ENCODE measurements at regions not wholly inside any gene's neighbourhood (a gene's known extent, or its start where the extent isn't known, plus 50 kb on each side); places are given as distances from the start of the nearest gene placed in this dataset.

DNA sequence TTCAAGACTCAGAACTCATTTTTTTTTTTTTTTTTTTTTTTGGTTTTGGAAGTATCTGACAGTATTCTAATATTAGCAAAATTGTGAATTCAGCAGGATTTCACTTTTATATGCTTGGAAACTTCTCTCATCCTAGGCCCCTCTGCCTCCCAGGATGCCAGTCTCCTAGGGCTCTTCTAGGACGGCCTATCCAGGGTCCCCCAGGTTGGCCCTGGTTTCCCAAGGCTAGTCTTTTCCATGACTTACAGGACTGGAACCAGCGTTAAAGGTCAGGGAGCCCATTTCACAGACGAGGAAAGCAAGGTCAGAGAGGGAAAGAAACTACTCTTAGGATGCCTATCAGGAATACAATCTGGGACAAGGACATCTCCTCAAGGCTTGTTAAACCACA, 412.5 kb downstream of the PTPRU start:
- DNase-seq (ENCODE audit: low read depth in 4 of 4, low spot score in 1 of 4) = no peak

DNA sequence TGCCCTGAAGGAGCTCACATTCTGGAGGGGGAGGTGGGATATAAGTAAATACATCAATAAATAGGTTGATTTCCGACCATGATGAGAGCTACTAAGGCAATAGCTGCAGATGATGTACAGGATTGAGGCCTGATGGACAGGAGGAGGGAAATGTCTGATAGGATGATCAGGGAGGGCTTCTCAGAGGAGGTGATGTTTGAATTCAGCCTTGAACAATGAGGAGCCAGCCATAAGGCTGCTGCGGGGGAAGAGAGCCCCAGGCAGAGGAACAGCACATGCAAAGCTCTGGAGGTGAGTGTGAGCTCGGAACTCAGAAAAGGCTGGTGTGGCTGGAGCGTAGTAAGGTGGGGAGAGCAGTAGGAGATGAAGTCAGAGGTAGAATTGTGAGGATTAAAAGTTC, 411.7 kb downstream of the PTPRU start:
- no peak for DNase-seq (ENCODE audit: low read depth in 4 of 4, low spot score in 1 of 4)

DNA sequence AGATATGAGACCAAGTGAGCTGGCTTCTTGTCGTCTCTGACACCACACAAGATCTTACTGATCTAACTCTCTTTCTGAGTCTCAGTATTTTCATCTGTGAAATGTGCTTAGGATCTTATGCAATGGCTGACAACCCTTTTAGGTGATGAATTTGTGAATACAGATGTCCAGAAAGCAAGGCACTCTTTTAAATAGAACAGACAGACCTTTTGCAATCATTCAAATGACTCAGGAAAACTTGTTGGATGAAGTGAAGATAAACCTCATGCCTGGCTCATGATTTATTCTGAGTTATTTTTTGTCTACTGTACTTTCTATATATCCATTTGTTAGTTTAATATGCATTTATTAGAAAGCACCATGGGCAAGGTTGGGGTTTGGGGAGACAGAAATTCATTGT, 411.3 kb downstream of the PTPRU start:
- DNase-seq (ENCODE audit: low read depth in 4 of 4, low spot score in 1 of 4) = no peak

GRCh38 chr1:29646161-29646775, 409.9 kb downstream of the PTPRU start:
- DNase-seq (ENCODE audit: low read depth in 4 of 4, low spot score in 1 of 4) = no peak

GRCh38 chr1:29645586-29645985, 409.3 kb downstream of the PTPRU start:
- DNase-seq (ENCODE audit: low read depth in 4 of 4, low spot score in 1 of 4) = no peak

DNA sequence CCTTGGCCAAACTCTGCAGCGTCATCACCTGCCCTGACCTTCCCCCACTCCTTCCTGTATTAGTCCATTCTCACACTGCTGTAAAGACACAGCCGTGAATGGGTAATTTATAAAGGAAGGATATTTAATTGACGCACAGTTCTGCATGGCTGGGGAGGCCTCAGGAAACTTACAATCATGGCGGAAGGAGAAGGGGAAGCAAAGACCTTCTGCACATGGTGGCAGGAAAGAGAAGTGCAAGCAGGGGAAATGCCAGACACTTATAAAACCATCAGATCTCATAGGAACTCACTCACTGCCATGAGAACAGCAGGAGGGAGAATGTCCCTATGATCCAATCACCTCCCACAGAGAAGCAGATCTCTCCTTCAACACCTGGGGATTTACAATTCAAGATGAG, 408.5 kb downstream of the PTPRU start:
- no peak for DNase-seq (ENCODE audit: low read depth in 4 of 4, low spot score in 1 of 4)

GRCh38 chr1:29643838-29644440, 407.6 kb downstream of the PTPRU start:
- DNase-seq (ENCODE audit: low read depth in 4 of 4, low spot score in 1 of 4) = no peak

- DNase-seq (ENCODE audit: low read depth in 4 of 4, low spot score in 1 of 4) = no peak
These were observed 407.0 kb downstream of the PTPRU start for GRCh38 chr1:29643281-29643680.

DNA sequence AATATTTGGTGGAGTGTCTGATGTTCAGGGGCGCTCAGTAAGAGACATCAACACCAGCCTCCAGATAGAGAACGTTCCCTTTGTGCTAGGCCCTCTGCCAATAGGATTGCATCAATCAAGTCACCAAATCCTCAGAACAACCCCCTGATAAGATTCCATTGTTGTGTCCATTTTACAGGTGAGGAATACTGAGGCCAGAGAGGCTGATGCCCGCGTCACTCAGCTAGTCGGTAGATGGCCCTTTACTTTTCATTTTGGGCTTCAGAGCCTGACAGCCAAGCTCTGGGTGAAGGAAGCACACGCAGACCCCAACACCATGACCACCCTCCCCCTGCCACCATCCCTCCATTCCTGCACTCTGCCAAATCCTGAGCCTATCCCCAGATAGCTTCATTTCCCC, 406.2 kb downstream of the PTPRU start:
- DNase-seq (ENCODE audit: low read depth in 4 of 4, low spot score in 1 of 4) = no peak

DNA sequence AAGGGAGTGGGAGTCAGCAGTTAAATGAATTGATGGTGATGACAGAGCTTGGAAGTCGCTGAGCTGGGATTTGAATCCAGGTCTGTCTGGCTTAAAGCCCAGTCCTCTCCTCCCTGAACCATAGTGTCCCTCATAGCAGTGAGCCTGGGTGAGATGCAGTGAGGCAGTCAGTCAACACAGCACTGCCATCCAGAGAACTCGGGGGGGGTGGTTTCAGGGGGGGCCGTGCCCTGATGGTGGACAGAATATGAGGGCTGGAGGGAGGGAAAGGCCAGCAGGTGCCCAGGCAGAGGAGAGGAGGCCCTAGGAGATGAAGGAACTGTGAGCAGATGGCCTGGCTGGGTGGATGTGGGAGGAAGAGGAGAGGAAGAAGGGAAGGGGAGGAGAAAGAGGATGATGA, 405.6 kb downstream of the PTPRU start:
- DNase-seq (ENCODE audit: low read depth in 4 of 4, low spot score in 1 of 4) = no peak

DNA sequence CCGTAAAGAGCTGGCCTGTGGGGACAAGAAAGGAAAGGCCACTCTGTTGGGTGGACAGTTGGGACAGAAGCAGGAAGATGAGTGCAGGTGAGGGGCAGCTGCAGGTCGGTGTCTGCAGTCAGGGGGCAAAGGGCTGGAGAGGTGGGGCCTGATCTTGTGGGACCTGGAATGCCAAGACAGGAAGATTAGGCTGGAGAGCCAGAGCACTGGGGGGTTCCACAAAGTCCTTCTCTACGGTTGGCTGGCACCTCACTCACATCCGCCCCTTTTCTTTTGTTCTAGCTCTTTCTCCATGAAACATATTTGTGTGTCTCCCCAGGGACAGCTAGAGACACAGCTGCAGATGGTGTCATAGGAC, 404.1 kb downstream of the PTPRU start:
- no peak for DNase-seq (ENCODE audit: low read depth in 4 of 4, low spot score in 1 of 4)

DNA sequence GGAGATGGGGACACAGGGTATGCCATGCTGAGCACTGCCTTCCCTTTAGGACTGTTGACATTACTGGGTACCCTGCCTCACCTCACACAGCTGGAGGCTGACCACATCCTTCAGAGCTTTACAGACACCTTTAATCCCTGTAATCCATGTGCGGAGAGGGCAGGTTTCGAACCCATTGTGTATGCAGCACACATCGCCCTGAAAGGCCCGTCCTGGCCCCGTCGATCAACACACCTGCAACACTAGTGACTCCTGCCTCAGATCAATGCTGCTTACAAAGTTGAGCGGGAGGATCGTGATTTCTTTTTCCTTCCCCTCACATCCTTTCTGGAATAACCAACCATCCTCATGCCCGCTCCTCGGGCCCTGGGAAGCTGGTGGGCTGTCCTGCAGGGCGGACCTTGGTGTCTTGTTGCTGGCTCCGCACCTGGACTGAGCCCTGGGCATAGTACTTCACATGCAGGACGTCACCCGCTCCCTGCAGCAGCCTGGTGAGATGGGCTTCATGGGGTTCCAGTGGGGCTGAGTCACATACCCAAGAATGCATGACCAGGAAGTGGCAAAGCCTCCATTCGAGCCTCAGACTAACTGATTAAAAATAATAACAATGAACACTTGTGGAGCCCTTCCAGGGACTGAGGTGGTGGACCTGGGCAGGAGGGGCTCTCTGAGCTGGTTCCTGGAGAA, 403.6 kb downstream of the PTPRU start:
- DNase-seq (ENCODE audit: low read depth in 4 of 4, low spot score in 1 of 4) = no peak

GRCh38 chr1:29639156-29639736, 402.9 kb downstream of the PTPRU start:
- DNase-seq (ENCODE audit: low read depth in 4 of 4, low spot score in 1 of 4) = no peak

DNA sequence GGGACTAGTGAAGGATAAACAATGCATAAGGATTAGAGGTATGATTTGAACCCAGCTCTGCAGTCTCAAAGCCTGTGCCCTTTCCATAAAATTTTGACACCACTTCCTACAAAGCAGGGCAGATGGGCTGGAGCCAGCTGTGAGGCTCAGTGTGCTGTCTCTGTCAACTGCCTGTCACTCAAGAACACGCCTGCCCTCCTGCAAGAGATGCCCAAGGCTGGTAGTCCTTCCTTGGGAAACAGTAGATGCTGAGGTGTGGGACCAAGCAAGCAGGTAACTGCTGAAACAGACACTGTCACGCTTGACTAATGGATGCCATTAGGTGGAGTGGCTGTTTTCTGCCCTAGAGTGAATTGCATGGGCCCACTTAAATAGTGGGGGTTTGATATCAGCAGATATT, 402.0 kb downstream of the PTPRU start:
- DNase-seq (ENCODE audit: low read depth in 4 of 4, low spot score in 1 of 4) = no peak

DNA sequence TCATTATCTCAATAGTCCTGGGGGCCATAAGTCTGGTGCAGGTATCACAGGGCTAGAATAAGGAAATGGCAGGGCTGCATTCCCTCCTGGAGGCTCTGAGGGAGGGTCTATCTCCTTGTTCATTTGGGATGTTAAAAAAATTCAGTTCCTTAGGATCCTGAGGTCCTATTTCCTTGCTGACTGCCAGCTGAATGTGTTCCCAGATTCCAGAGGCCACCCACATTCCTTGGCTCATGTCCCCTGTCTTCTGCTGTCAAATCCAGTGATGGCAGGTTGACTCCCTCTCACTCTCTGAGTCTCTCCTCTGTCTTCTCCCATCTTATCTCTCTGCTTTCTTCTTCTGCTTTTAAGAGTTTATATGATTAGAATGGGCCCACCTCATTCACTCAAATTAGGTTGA, 400.6 kb downstream of the PTPRU start:
- no peak for DNase-seq (ENCODE audit: low read depth in 4 of 4, low spot score in 1 of 4)

DNA sequence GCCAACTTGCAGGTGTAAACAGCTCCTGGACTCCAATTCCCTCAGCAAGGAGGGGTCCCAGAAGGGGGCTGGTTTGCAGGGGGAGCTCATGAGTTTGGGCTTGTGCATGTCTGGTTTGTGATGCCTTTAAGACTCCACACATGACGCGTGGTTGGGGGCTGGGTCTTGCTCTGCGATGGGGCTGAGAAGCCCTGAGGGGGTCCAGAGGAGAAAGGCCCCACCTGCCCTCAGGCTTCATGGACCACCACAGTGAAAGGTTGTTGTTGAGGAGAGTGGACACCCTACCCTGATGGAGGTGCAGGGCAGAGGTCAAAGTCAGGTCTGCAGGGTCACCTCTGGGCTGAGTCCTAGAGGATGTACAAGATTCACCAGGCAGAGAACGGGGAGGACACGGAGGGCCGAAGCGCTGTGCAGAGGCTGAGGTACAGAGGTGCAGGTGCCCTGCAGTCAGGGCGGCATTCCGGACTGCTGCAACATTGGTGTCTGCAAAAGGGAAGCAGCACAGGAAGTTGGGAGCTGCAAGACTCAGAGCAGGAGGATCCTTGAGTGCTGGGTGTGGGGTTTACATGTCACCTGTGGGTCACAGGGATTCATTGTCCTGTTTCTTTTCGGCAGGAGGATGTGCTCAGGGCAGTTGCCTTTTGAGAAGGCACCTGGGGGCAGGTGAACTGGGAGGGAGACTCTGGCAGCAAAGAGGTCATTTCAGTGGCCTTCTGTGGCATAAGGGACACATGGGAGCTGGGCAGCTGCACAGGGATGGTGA, 399.4 kb downstream of the PTPRU start:
- no peak for DNase-seq (ENCODE audit: low read depth in 4 of 4, low spot score in 1 of 4)

- no peak for DNase-seq (ENCODE audit: low read depth in 4 of 4, low spot score in 1 of 4)
These were observed 398.5 kb downstream of the PTPRU start for GRCh38 chr1:29634746-29635335.

- DNase-seq (ENCODE audit: low read depth in 4 of 4, low spot score in 1 of 4) = no peak
These were observed 398.0 kb downstream of the PTPRU start for GRCh38 chr1:29634324-29634723.

DNA sequence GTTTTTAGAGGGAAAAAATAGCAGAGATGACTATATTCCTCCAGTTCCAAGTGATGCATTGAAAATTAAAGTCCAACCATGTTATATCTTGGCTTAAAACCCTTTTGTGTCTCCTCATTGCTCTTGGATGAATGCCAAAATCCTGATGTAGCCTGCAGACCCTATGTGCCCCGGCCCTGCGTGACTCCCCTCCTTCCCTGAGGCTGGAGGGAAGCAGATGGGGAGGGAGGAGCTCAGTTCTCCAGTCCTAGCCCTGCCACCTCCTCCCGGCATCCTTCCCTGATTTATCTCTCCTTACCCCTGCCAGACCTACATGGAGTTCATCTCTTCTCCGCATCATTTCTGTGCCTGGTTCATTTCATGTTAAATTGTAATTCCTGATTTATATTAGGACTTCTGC, 397.4 kb downstream of the PTPRU start:
- DNase-seq (ENCODE audit: low read depth in 4 of 4, low spot score in 1 of 4) = no peak

DNA sequence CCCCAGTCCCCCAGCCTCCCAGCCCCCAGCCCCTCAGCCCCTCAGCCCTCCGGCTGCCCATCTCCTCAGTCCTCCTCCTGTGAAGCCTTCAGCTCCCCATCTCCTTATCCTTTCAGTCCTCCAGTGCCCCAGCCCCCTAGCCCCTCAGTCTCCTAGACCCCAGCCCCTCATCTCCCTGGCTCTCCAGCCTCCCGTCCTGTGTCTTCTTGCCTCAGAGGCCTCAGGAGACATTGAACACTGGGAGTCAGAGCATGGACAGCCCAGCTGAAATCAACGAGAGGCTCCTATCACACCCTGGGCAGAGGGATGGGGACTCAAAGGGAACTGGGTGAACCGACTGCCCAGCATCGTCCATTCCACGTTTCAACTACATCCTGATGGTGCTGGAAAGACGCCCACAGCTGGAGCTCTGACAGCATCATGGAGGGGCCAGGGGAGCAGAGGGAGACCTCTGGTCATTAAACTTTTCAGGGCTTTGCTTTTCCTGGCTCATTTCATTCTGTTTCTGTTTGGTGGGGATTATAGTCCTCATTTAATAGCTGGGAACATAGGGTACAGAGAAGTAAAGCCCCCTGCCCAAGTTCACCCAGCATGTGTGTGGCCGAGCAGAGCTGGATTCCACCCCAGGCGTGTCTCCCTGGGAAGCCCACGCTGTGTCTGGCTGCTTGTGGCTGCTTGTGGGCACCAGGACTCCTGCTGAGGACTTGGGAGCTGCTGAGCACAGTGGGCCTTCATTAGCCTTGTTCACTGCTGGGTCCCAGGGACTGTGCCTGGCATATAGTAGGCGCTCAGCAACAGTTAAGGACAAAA, 396.7 kb downstream of the PTPRU start:
- DNase-seq (ENCODE audit: low read depth in 4 of 4, low spot score in 1 of 4) = no peak

All from stimulated activated CD4-positive, alpha-beta T cell treated with anti-CD3 and anti-CD28 coated beads, Interleukin-1b, Interleukin-23, amount 100 ng/mL, for 24 hours (primary cell).